Endothelial cell of umbilical vein (primary cell): ENCODE measurements at regions not wholly inside any gene's neighbourhood (a gene's known extent, or its start where the extent isn't known, plus 50 kb on each side); places are given as distances from the start of the nearest gene placed in this dataset.

Experiments
- BruUV-seq: library from RNA; stranded (reverse); fragments of 400-500 nt; replicated peaks from 2 replicates; lab custom pipeline; 2021; lab: Mats Ljungman, UMichigan
- CTCF ChIA-PET: fragments of 300-600, 350-600 bp; sonication (Branson Sonifier 250); formaldehyde crosslinking; loops from one replicate; lab custom pipeline; 2021; ENCODE audit warnings: antibody characterized with exemption, inconsistent platforms; lab: Charles Lee
- POLR2A ChIA-PET: fragments of 300-600, 350-600 bp; sonication (Branson Sonifier 250); formaldehyde crosslinking; loops from one replicate; lab custom pipeline; 2021; ENCODE audit warnings: antibody characterized with exemption, inconsistent platforms; lab: Charles Lee
- DNase-seq: peaks from one replicate; pipeline ENCODE4 v3.0.0-alpha.2; 2011; ENCODE audit warnings: low read depth, low spot score
- FAIRE-seq: peaks from 2 replicates; lab custom pipeline; 2011; peaks lifted over from hg19 to GRCh38; lab: Jason Lieb, UNC
- H2AFZ ChIP-seq: 2 replicates; pipeline ENCODE4 v1.6.0; 2012; ENCODE audit warnings: low read depth, low read length, control low read depth, inconsistent platforms
- H3K27ac ChIP-seq: 2 replicates; pipeline ENCODE4 v1.5.1; 2011; ENCODE audit warnings: low read depth, mild to moderate bottlenecking, control low read depth, low read length, moderate library complexity; ENCODE audit not compliant: insufficient read depth
- H3K27me3 ChIP-seq, 2 experiments: 2 replicates each; pipeline versions ENCODE4 v1.6.0 to v1.6.1; 2011; ENCODE audit warnings: low read length in 2 of 2, mixed read lengths in 1 of 2; ENCODE audit not compliant: control insufficient read depth in 2 of 2, insufficient read depth in 2 of 2
- H3K36me3 ChIP-seq, 2 experiments: 2 replicates in 1 of 2; 3 replicates in 1 of 2; pipeline ENCODE4 v1.5.1; 2011; ENCODE audit warnings: low read length in 2 of 2, mild to moderate bottlenecking in 1 of 2, moderate library complexity in 1 of 2; ENCODE audit not compliant: control insufficient read depth in 2 of 2, insufficient read depth in 2 of 2; ENCODE audit errors: extremely low read depth in 1 of 2
- H3K4me1 ChIP-seq: 3 replicates; pipeline ENCODE4 v1.5.1; 2011; ENCODE audit warnings: mild to moderate bottlenecking, low read length; ENCODE audit not compliant: control insufficient read depth, insufficient read depth; ENCODE audit errors: extremely low read depth
- H3K4me2 ChIP-seq: 2 replicates; pipeline ENCODE4 v1.6.1; 2011; ENCODE audit warnings: low read length, control low read depth, mixed read lengths; ENCODE audit not compliant: insufficient read depth
- H3K4me3 ChIP-seq, 3 experiments: fragments of 200-600 bp in 1 of 3; sonication (generic), shearing (Covaris generic) in 1 of 3; replicated peaks in 1 of 3; 2 replicates each; pipeline ENCODE4 v1.5.1; 2011 to 2016; ENCODE audit warnings: control low read depth in 3 of 3, low read length in 3 of 3, mild to moderate bottlenecking in 2 of 3, inconsistent platforms in 1 of 3, low read depth in 1 of 3, moderate library complexity in 1 of 3; ENCODE audit not compliant: insufficient read depth in 1 of 3
- H3K79me2 ChIP-seq: 2 replicates; pipeline ENCODE4 v1.6.0; 2012; ENCODE audit warnings: low read length, inconsistent platforms; ENCODE audit not compliant: control insufficient read depth, insufficient read depth
- H3K9ac ChIP-seq: replicated peaks from 2 replicates; pipeline ENCODE3; 2011; ENCODE audit warnings: low read length, control low read depth; ENCODE audit not compliant: insufficient read depth; ENCODE audit errors: extremely low read depth
- H3K9me1 ChIP-seq: replicated peaks from 3 replicates; pipeline ENCODE4 v1.6.0; 2011; ENCODE audit warnings: mild to moderate bottlenecking, low read length; ENCODE audit not compliant: control insufficient read depth, insufficient read depth; ENCODE audit errors: extremely low read depth
- H3K9me3 ChIP-seq: replicated peaks from 2 replicates; pipeline ENCODE4 v1.5.1; 2012; ENCODE audit warnings: low read length, inconsistent platforms; ENCODE audit not compliant: control insufficient read depth, insufficient read depth
- H4K20me1 ChIP-seq: replicated peaks from 2 replicates; pipeline ENCODE3; 2011; ENCODE audit warnings: mild to moderate bottlenecking, low read length; ENCODE audit not compliant: control insufficient read depth, insufficient read depth; ENCODE audit errors: extremely low read depth
- CTCF ChIP-seq, 2 donors: IDR thresholded peaks; 1 replicate in 1 of 2; 2 replicates in 1 of 2; pipeline ENCODE4 v1.5.1; 2011; ENCODE audit warnings: low read length in 2 of 2, mild to moderate bottlenecking in 2 of 2, moderate library complexity in 2 of 2, control low read depth in 1 of 2, inconsistent platforms in 1 of 2, low read depth in 1 of 2; ENCODE audit not compliant: insufficient read depth in 1 of 2; ENCODE audit errors: extremely low read depth in 1 of 2
- EZH2 ChIP-seq: IDR thresholded peaks from 2 replicates; pipeline ENCODE4 v1.6.1; 2012; ENCODE audit warnings: borderline replicate concordance, low read depth, mild to moderate bottlenecking, moderate library complexity, low read length, inconsistent platforms; ENCODE audit not compliant: severe bottlenecking
- FOS ChIP-seq: IDR thresholded peaks from 2 replicates; pipeline ENCODE4 v1.6.1; 2011; ENCODE audit warnings: mild to moderate bottlenecking, low read length, moderate library complexity, borderline replicate concordance; ENCODE audit not compliant: insufficient read depth
- GATA2 ChIP-seq: IDR thresholded peaks from 2 replicates; pipeline ENCODE4 v1.7.0; 2011; ENCODE audit warnings: low read depth, mild to moderate bottlenecking, moderate library complexity, mixed read lengths, low read length; ENCODE audit not compliant: insufficient read length, insufficient read depth
- JUN ChIP-seq: IDR thresholded peaks from 2 replicates; pipeline ENCODE4 v1.6.1; 2011; ENCODE audit warnings: borderline replicate concordance, low read depth; ENCODE audit not compliant: insufficient read length, insufficient read depth
- MAX ChIP-seq: IDR thresholded peaks from 2 replicates; pipeline ENCODE4 v1.6.1; 2011; ENCODE audit not compliant: insufficient read depth, insufficient read length
- MYC ChIP-seq: IDR thresholded peaks from one replicate; pipeline ENCODE4 v1.6.1; 2011; ENCODE audit warnings: mild to moderate bottlenecking, low read depth, low read length
- POLR2A ChIP-seq: IDR thresholded peaks from 2 replicates; pipeline ENCODE4 v1.6.1; 2012; ENCODE audit warnings: low read depth, mild to moderate bottlenecking, control low read depth, low read length
- POLR2AphosphoS5 ChIP-seq: IDR thresholded peaks from 2 replicates; pipeline ENCODE4 v1.6.1; 2012; ENCODE audit warnings: low read depth, mild to moderate bottlenecking, control low read depth, low read length, moderate library complexity; ENCODE audit not compliant: insufficient read depth
- dilution Hi-C: fragments of 300-500 bp; cut with MboI; formaldehyde crosslinking; loops from one replicate; pipeline ENCODE4 v1.15.0; 2019; ENCODE audit warnings: low sequenced_read_pairs; ENCODE audit not compliant: extremely low pct_ligation_motif_present
- intact Hi-C: fragments of 100-400 bp; cut with micrococcal nuclease; formaldehyde crosslinking; loops from one replicate; pipeline ENCODE4 v1.10.0; 2022

GRCh38 chr1:213828867-213829266 lies 158.9 kb upstream of the PROX1 start:
- Histone ChIP-seq H2AFZ (no peak overlapping the region), H4K20me1 (no peaks in the 10 kb centered on the region), H3K9me3 (no peaks in the 10 kb centered on the region), H3K9me1 (no peaks in the 10 kb centered on the region), H3K4me2 (no peak overlapping the region), H3K27ac (no peak overlapping the region), H3K36me3 (no peaks in the 10 kb centered on the region), H3K9ac (no peak overlapping the region), H3K79me2 (no peaks in the 10 kb centered on the region), H3K27me3 (no peaks in the 10 kb centered on the region), H3K4me1 (no peaks in the 10 kb centered on the region), H3K4me3 (no peak overlapping the region)
- dilution Hi-C loops (no loop called here), intact Hi-C loops (no loop called here)
- ChIA-PET POLR2A (no interaction called here), CTCF (interaction anchor here (0.8 kb wide), 1 partner anchor 9 kb away, joined by 3 read pairs; no protein-coding TSS in a partner anchor)
- no TSS peak for BruUV-seq
- FAIRE-seq, result no peak
- no peak for DNase-seq
- TF ChIP-seq EZH2 (no peak), GATA2 (no peak), JUN (no peak), CTCF (IDR thresholded peaks at IDR 0.05; ENCODE audit: extremely low read depth in 1 of 2, insufficient read depth in 1 of 2, low read depth in 1 of 2, low read length in 2 of 2) (no peak), POLR2A (no peak), POLR2AphosphoS5 (no peak), MAX (no peak), MYC (no peak), FOS (no peak)
